T-cell (primary cell): ENCODE measurements at regions not wholly inside any gene's neighbourhood (a gene's known extent, or its start where the extent isn't known, plus 50 kb on each side); places are given as distances from the start of the nearest gene placed in this dataset.

ENCODE experiments used
- ATAC-seq, 4 experiments: fragments of 200-7000 bp in 3 of 4; fragments of 150-1000 bp in 1 of 4; cut with Tn5 transposase; replicated peaks in 1 of 4; 1 replicate in 3 of 4; 2 replicates in 1 of 4; pipeline ENCODE4 v1.10.0; 2021; ENCODE audit warnings: moderate library complexity in 3 of 4, mild to moderate bottlenecking in 2 of 4, moderate number of reproducible peaks in 1 of 4
- CTCF ChIA-PET, 2 donors: fragments of 300-600 bp; sonication (Branson Sonifier 250); formaldehyde crosslinking; loops; one replicate each; lab custom pipeline; 2022; ENCODE audit warnings: antibody characterized with exemption in 2 of 2; lab: Charles Lee
- POLR2A ChIA-PET, 2 donors: fragments of 300-600 bp; sonication (Branson Sonifier 250); formaldehyde crosslinking; loops; one replicate each; lab custom pipeline; 2022; ENCODE audit warnings: antibody characterized with exemption in 2 of 2; lab: Charles Lee
- DNase-seq, 35 experiments: peaks; one replicate each; pipeline versions ENCODE4 v3.0.0 to v3.0.0-alpha.2; 2013 to 2023
- H3K27ac ChIP-seq: one replicate; pipeline ENCODE4 v1.5.1; 2013; ENCODE audit warnings: low read length
- H3K27me3 ChIP-seq, 2 experiments: replicated peaks in 1 of 2; 1 replicate in 1 of 2; 2 replicates in 1 of 2; pipeline versions ENCODE4 v1.6.1 to v1.7.0; 2013; ENCODE audit warnings: low read length in 1 of 2, mixed read lengths in 1 of 2; ENCODE audit not compliant: control insufficient read depth in 2 of 2, insufficient read depth in 2 of 2; ENCODE audit errors: extremely low read depth in 1 of 2
- H3K36me3 ChIP-seq, 2 donors: 1 replicate in 1 of 2; 2 replicates in 1 of 2; pipeline versions ENCODE4 v1.6.1 to v1.7.0; 2013; ENCODE audit warnings: low read length in 1 of 2; ENCODE audit not compliant: control insufficient read depth in 2 of 2, insufficient read depth in 1 of 2; ENCODE audit errors: extremely low read depth in 1 of 2
- H3K4me1 ChIP-seq, 2 experiments: 1 replicate in 1 of 2; 2 replicates in 1 of 2; pipeline versions ENCODE4 v1.6.1 to v1.7.0; 2013; ENCODE audit warnings: low read length in 2 of 2, mixed read lengths in 1 of 2; ENCODE audit not compliant: insufficient read depth in 2 of 2, control insufficient read depth in 1 of 2; ENCODE audit errors: extremely low read depth in 1 of 2
- H3K4me3 ChIP-seq, 2 donors: 1 replicate in 1 of 2; 2 replicates in 1 of 2; pipeline versions ENCODE4 v1.5.1 to v1.7.0; 2013; ENCODE audit warnings: mild to moderate bottlenecking in 2 of 2, low read length in 1 of 2, moderate library complexity in 1 of 2; ENCODE audit not compliant: control insufficient read depth in 1 of 2; ENCODE audit errors: extremely low read depth in 1 of 2
- H3K9me3 ChIP-seq: 2 replicates; pipeline ENCODE4 v1.7.0; 2013
- H3K27ac Mint-ChIP-seq, 2 donors: one replicate each; pipeline ENCODE4 v1.8.0; 2020 to 2021; ENCODE audit warnings: mild to moderate bottlenecking in 2 of 2, mixed read lengths in 2 of 2
- H3K27me3 Mint-ChIP-seq, 2 donors: one replicate each; pipeline ENCODE4 v1.8.0; 2021 to 2022; ENCODE audit warnings: mixed read lengths in 2 of 2
- H3K36me3 Mint-ChIP-seq: one replicate; pipeline ENCODE4 v1.8.0; 2021; ENCODE audit warnings: mixed read lengths
- H3K4me1 Mint-ChIP-seq, 3 donors: one replicate each; pipeline ENCODE4 v1.8.0; 2020 to 2022; ENCODE audit warnings: mixed read lengths in 3 of 3, mild to moderate bottlenecking in 1 of 3
- H3K4me3 Mint-ChIP-seq, 3 donors: one replicate each; pipeline ENCODE4 v1.8.0; 2020 to 2022; ENCODE audit warnings: mild to moderate bottlenecking in 3 of 3, mixed read lengths in 3 of 3, moderate library complexity in 3 of 3
- H3K9me3 Mint-ChIP-seq, 3 donors: one replicate each; pipeline ENCODE4 v1.8.0; 2020 to 2022; ENCODE audit warnings: mixed read lengths in 3 of 3
- WGBS: methylation state at CpG from one replicate; pipeline ENCODE4 v1.1.5; 2013; ENCODE audit warnings: missing lambda C conversion rate; ENCODE audit not compliant: insufficient coverage; 5-methylcytosine and 5-hydroxymethylcytosine counted together

- Histone ChIP-seq H3K36me3 (no peaks in the 10 kb centered on the region), H3K4me3 (no peak overlapping the region), H3K4me1 (no peaks in the 10 kb centered on the region), H3K9me3 (no peaks in the 10 kb centered on the region), H3K27ac (no peak overlapping the region), H3K27me3 (no peaks in the 10 kb centered on the region)
- Mint-ChIP-seq H3K27ac (no peak overlapping the region), H3K27me3 (no peaks in the 10 kb centered on the region), H3K4me3 (no peak overlapping the region), H3K4me1 (no peaks in the 10 kb centered on the region), H3K36me3 (no peaks in the 10 kb centered on the region), H3K9me3 (peaks cover 11 to 19% (median 13%) of the 10 kb centered on the region in 3 donors)
- no peak for DNase-seq
- no peak for ATAC-seq
- ChIA-PET CTCF (no interaction called here), POLR2A (no interaction called here)
- 71% methylated on average over 2 of the region's 2 CpGs for WGBS
These were observed 443.2 kb upstream of the SEMA3A start for GRCh38 chr7:84637568-84638338.

DNA sequence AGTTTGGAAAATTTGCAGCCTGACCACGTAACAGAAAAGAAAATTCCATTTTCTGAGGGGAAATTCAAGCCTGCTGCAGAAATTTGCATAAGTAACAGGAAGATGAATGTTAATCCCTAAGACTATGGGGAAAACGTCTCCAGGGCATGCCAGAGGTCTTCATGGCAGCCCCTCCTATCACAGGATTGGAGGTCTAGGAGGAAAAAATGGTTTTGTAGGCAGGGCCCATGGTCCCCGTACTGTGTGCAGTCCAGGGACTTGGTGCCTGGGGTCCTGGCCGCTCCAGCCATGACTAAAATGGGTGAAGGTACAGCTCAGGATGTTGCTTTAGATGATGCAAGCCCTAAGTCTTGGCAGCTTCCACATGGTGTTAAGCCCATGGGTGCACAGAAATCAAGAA lies 437.3 kb upstream of the SEMA3A start:
- H3K36me3 Mint-ChIP-seq, result no peaks in the 10 kb centered on the region
- Histone ChIP-seq H3K36me3 (no peaks in the 10 kb centered on the region), H3K9me3 (no peaks in the 10 kb centered on the region), H3K27me3 (no peaks in the 10 kb centered on the region), H3K4me3 (no peak overlapping the region), H3K4me1 (no peaks in the 10 kb centered on the region), H3K27ac (no peak overlapping the region)
- no peak overlapping the region for H3K4me3 Mint-ChIP-seq
- H3K27me3 Mint-ChIP-seq, result no peaks in the 10 kb centered on the region
- 74% methylated on average over 2 of the region's 4 CpGs for WGBS
- CTCF ChIA-PET, result no interaction called here
- POLR2A ChIA-PET, result no interaction called here
- H3K4me1 Mint-ChIP-seq, result no peaks in the 10 kb centered on the region
- H3K9me3 Mint-ChIP-seq, result peaks cover 11 to 21% (median 13%) of the 10 kb centered on the region in 3 donors
- no peak overlapping the region for H3K27ac Mint-ChIP-seq
- ATAC-seq (no peak), DNase-seq (no peak)

GRCh38 chr7:84629640-84630318 lies 435.2 kb upstream of the SEMA3A start:
- POLR2A ChIA-PET, result no interaction called here

GRCh38 chr7:84629216-84629615 lies 434.6 kb upstream of the SEMA3A start:
- H3K27ac Mint-ChIP-seq, result no peak overlapping the region
- ChIA-PET CTCF (no interaction called here), POLR2A (no interaction called here)
- Histone ChIP-seq H3K27ac (no peak overlapping the region), H3K4me1 (no peaks in the 10 kb centered on the region), H3K4me3 (no peak overlapping the region), H3K9me3 (no peaks in the 10 kb centered on the region), H3K27me3 (no peaks in the 10 kb centered on the region), H3K36me3 (no peaks in the 10 kb centered on the region)
- no peak for DNase-seq
- H3K4me3 Mint-ChIP-seq, result no peak overlapping the region
- no peaks in the 10 kb centered on the region for H3K4me1 Mint-ChIP-seq
- peaks cover 7 to 11% (median 9%) of the 10 kb centered on the region in 3 donors for H3K9me3 Mint-ChIP-seq
- WGBS, result no CpG with 5 or more reads among the region's 3 CpGs
- no peak for ATAC-seq
- H3K27me3 Mint-ChIP-seq, result no peaks in the 10 kb centered on the region
- no peaks in the 10 kb centered on the region for H3K36me3 Mint-ChIP-seq

More at GRCh38 chr7:84629640-84630318, 435.2 kb upstream of the SEMA3A start:
- no peak overlapping the region for H3K4me3 Mint-ChIP-seq
- H3K9me3 ChIP-seq, result no peaks in the 10 kb centered on the region
- H3K36me3 ChIP-seq, result no peaks in the 10 kb centered on the region
- ATAC-seq (no peak), DNase-seq (no peak)
- CTCF ChIA-PET, result no interaction called here
- H3K36me3 Mint-ChIP-seq, result no peaks in the 10 kb centered on the region
- no peaks in the 10 kb centered on the region for H3K4me1 ChIP-seq
- WGBS, result no CpG with 5 or more reads among the region's 2 CpGs
- peaks cover 7 to 11% (median 9%) of the 10 kb centered on the region in 3 donors for H3K9me3 Mint-ChIP-seq
- H3K27me3 Mint-ChIP-seq, result no peaks in the 10 kb centered on the region
- no peaks in the 10 kb centered on the region for H3K4me1 Mint-ChIP-seq
- no peak overlapping the region for H3K27ac Mint-ChIP-seq
- H3K4me3 ChIP-seq, result no peak overlapping the region
- H3K27me3 ChIP-seq, result no peaks in the 10 kb centered on the region
- no peak overlapping the region for H3K27ac ChIP-seq

GRCh38 chr7:84627250-84627649 lies 432.7 kb upstream of the SEMA3A start:
- no peak overlapping the region for H3K4me3 ChIP-seq
- H3K36me3 Mint-ChIP-seq, result no peaks in the 10 kb centered on the region
- no CpG with 5 or more reads among the region's 2 CpGs for WGBS
- CTCF ChIA-PET, result no interaction called here
- no peaks in the 10 kb centered on the region for H3K4me1 ChIP-seq
- no peak overlapping the region for H3K27ac Mint-ChIP-seq
- ATAC-seq (no peak), DNase-seq (no peak)
- no peaks in the 10 kb centered on the region for H3K27me3 Mint-ChIP-seq
- H3K27me3 ChIP-seq, result no peaks in the 10 kb centered on the region
- H3K9me3 ChIP-seq, result no peaks in the 10 kb centered on the region
- no peaks in the 10 kb centered on the region for H3K9me3 Mint-ChIP-seq
- no peak overlapping the region for H3K4me3 Mint-ChIP-seq
- no peaks in the 10 kb centered on the region for H3K36me3 ChIP-seq
- H3K4me1 Mint-ChIP-seq, result no peaks in the 10 kb centered on the region
- POLR2A ChIA-PET, result no interaction called here
- no peak overlapping the region for H3K27ac ChIP-seq

DNA sequence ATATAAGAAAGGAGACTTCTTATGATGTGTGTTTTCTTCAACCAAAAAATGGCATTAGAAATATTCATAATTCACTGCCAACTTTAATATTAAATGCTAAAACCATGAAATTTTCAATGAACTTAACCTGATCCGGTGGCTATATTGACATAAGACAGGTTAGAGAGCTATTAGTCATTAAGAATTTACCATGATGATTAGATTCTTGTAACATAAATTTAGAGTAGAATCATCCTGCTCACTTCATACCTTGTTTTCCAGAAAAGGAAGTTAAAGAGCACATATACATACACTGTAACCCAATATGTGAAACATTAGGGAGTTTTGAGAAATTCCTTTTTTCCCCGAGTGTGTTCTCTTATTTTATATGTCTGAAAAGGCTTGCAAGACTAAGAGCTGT lies 430.3 kb upstream of the SEMA3A start:
- ATAC-seq (no peak), DNase-seq (no peak)
- Histone ChIP-seq H3K9me3 (no peaks in the 10 kb centered on the region), H3K36me3 (no peaks in the 10 kb centered on the region), H3K4me3 (no peak overlapping the region), H3K27me3 (no peaks in the 10 kb centered on the region), H3K4me1 (no peaks in the 10 kb centered on the region), H3K27ac (no peak overlapping the region)
- ChIA-PET POLR2A (no interaction called here), CTCF (no interaction called here)
- H3K9me3 Mint-ChIP-seq, result peaks cover 0 to 3% (median 0%) of the 10 kb centered on the region in 3 donors
- H3K4me1 Mint-ChIP-seq, result no peaks in the 10 kb centered on the region
- no peaks in the 10 kb centered on the region for H3K27me3 Mint-ChIP-seq
- H3K36me3 Mint-ChIP-seq, result no peaks in the 10 kb centered on the region
- no peak overlapping the region for H3K4me3 Mint-ChIP-seq
- WGBS, result no CpG with 5 or more reads among the region's 2 CpGs
- no peak overlapping the region for H3K27ac Mint-ChIP-seq
